Stimulated activated CD8-positive, alpha-beta memory T cell treated with anti-CD3 and anti-CD28 coated beads, Interleukin-15, amount 100 ng/mL, for 4 hours (primary cell): ENCODE measurements at regions not wholly inside any gene's neighbourhood (a gene's known extent, or its start where the extent isn't known, plus 50 kb on each side); places are given as distances from the start of the nearest gene placed in this dataset.

Source experiments
- DNase-seq, 2 donors: peaks; one replicate each; pipeline ENCODE4 v3.0.0-alpha.2; 2020; ENCODE audit warnings: low read depth in 2 of 2

DNA sequence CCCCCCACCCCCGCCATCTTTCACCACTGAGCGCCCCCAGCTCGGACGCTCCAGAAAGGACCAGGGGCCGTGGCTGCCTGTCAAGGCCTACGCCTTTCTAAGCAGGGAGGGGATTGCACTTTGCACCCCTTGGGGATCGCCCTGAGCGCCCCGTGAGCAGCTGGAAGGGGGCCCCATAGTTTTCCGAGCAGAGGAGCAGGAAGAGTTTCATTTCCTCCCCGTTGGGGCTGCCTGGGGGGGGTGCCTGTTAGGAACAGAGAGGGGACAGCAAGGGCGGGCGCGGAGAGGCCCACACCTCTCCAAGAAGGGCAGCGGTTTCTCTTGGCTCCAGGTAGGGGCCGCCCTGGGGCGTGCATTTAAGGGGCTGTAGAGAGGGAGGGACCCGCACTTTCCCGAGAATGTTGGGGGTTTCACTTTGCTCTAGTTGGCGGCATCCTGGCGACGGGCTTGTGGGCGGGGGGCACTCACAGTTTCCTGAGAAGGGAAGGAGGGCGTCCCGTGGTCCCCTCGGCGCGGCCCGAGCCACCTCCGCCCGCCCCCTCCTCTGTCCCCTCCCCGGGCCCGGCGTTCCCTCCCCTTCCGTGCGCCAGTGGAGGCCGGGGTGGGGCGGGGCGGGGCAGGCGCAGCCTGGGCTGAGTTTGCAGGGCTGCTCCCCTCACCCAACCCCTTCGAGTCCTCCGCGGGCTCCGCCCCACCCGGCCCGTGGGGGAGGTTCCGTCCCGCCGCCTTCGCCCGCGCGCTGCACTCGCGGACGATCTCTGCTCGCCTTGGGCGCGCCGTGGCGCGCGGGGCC, 82.3 kb upstream of the CD99 start:
- peak; percentile 74 to 79 for DNase-seq

DNA sequence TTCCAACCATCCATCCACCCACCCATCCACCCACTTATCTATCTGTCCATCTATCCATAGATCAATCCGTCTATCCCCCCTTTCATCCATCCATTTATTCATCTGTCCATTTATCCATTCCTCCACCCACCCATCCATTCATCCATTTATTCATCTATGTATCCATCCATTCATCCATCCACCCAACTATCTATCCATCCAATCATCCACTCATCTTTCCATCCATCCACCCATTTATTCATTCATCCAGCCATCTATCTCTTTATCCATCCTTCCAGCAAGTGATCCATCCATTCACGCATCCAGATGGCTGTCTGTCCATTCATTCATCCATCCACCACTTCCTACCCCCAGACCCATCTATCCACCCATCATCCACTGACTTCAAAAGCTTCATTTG, 84.0 kb upstream of the CD99 start:
- DNase-seq: no peak

- no peak for DNase-seq
Measured at GRCh38 chrX:2600564-2600963, 90.5 kb upstream of the CD99 start.

GRCh38 chrX:2596555-2597255, 94.4 kb upstream of the CD99 start:
- DNase-seq: no peak

DNA sequence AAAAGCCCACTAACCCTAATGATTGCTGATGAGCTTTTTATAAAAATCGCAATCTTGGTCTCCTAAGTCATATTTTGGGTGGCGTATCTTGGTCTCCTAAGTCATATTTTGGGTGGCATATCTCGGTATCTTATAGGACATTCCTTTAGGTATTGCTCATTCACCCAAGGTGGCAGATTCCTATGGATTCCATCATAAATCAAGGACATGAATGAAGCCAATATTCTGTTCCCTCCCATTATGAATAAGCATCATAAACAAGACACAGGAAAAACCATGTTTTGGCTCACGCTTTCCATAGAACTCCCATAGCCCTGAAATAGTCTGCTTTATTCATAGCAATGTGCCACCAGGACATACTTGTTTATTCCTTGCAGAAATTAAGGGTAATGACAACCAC, 95.0 kb upstream of the CD99 start:
- DNase-seq: no peak

GRCh38 chrX:2595258-2595657, 94.5 kb upstream of the DHRSX start:
- DNase-seq: no peak

GRCh38 chrX:2594491-2594890, 93.7 kb upstream of the DHRSX start:
- no peak for DNase-seq

- DNase-seq: no peak
Measured at GRCh38 chrX:2592279-2592678, 91.5 kb upstream of the DHRSX start.

GRCh38 chrX:2589186-2590020, 88.6 kb upstream of the DHRSX start:
- no peak for DNase-seq

DNA sequence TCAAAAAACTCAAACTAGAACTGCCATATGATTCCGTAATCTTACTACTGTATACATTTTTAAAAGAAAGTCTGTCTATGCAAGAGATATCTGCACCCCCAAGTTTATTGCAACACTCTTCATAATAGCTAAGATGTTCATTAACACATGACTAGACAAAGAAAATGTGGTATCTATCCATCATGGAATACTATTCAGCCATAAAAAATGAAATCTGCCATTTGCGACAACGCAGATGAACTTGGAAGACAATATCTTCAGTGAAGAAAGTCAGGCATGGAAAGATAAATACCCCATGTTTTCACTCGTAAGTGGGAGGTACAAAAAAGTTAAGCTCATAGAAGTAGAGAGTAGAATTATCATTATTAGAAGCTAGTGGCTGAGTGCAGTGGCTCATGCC, 87.3 kb upstream of the DHRSX start:
- DNase-seq: no peak

DNA sequence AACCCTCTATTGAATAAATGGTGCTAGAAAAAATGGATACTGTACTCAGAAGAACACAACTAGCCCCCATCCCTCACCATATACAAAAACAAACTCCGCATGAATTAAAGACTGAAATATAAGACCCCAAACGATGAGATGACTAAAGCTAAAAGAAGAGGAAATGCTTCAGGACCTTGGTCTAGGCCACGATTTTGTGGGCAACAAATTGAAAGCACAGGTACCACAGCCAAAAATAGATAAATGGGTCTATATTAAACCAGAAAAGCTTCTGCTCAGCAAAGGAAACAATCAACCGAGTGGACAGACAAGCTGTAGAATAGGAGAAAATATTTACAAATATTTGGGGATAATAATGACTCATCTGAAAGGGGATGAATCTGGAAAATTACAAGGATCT, 86.4 kb upstream of the DHRSX start:
- no peak for DNase-seq

- no peak for DNase-seq
Measured at GRCh38 chrX:2585158-2585470, 84.3 kb upstream of the DHRSX start.

- DNase-seq: no peak
Measured at GRCh38 chrX:2584251-2585157, 83.7 kb upstream of the DHRSX start.

DNA sequence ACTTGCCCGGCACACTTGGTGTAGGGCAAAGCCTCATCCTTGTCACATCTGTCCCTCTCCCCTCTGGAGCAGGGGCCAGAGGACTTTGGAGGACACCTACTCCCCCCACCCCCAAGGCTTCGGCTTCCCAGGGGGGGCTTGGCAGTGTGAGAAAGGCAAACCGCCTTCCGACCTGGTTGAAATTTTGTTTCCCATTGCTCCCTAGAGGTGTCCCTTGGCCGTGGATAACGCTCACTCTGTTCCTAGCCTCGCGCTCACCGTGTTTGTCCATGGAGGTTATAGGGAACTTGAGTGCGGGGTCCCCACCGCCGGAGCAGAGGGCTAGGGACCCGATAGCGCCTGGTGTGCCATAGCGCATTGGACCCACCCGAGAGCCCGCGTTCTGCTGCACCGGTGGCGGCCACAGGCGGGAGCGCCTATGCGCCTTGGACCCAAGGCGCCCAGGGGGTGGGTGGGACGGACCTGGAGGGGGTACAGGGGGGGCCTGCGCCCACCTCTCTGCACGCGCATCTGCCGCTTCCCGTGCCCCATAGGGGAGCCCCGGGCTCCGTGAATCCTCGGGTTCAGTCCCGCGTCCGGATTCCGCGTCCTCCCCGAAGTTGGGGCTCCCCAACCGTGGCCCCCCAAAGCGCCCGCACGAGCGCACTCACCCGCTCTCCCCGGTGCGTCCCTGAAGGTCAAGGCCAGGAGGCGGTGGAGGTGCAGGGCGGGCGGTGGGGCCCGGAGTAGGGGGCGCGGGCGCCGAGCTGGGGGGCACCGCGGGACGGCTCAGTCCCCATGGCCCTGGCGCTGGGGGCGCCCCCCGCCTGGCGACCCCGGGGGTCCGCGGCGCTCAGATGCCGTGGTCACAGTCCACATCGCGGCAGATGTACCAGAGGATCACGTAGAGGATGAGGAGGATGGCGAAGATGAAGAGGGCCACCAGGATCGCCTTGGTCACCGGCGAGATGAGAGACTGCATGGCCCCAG, 82.7 kb upstream of the DHRSX start:
- no peak for DNase-seq

DNA sequence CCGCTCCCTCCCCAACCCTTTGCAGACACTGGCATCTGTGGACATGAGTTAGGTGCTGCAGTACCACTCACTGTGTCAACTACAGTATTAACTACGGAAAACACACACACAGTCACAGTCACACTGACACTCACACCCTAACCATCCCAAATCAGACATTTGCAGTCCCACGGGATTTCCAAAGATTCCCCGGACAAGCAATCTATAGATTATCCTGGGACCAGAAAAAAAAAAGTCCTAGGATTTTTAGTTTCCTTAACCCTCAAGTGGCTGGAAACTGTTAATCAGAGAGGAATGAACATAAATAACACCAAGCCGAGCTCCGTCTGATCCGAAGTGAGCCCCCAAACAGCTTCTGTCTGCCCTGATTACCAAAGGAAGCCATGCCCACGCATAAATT, 81.9 kb upstream of the DHRSX start:
- DNase-seq: no peak

DNA sequence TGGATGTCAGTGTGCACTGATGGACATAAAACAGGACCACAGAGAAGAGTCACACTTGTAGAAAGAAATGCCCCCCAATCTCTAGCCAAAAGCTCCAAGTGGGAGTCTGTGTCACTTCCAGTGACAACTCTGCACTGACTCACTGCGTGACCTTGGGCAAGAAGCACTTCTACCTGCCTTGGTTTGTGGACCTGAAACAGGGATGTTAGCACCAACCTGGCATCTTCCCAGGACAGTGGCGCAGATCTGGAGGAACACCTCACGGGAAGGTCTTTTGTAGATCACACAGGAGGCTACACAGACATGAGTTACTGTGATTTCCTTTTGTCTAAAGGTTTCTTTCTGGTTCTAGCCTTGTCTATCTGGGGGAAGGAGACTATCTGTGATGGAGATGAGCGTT, 80.5 kb upstream of the DHRSX start:
- no peak for DNase-seq

DNA sequence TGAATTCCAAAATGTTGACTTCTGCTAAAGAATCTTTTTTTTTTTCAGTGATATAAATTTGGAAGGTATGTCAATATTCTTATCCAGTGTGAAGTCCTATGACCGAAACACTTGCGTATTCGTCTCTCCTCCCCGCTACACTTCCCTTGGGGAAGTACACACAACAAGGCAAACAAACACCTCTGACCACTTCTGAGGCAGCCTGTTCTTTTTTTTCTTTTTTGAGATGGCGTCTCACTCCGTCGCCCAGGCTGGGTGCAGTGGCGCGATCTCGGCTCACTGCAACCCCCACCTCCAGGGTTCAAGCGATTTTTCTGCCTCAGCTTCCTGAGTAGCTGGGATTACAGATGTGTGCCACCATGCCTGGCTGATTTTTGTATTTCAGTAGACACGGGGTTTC, 78.1 kb upstream of the DHRSX start:
- no peak for DNase-seq

- DNase-seq: no peak
Measured at GRCh38 chrX:2577844-2578466, 77.2 kb upstream of the DHRSX start.

DNA sequence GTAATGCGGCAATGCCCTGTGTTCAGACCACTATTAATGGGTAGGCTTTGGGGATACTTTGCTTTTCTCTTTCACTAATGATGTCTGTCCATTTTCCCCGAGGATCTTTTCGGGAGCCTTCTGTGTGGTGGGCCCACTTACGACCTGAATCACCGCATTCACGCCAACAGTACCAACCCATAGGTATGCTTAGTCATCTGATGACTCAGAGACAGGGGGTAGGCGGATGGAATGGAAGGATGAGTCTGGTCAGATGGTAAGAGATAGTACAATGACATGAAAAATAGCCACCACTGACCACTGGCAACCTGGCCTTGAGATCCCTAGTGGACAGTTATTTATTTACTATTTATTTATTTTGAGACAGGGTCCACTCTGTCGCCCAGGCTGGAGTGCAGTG, 76.0 kb upstream of the DHRSX start:
- DNase-seq: no peak

GRCh38 chrX:2574271-2574670, 73.5 kb upstream of the DHRSX start:
- DNase-seq: no peak
